Endothelial cell (in vitro differentiated cells): ENCODE measurements at regions not wholly inside any gene's neighbourhood (a gene's known extent, or its start where the extent isn't known, plus 50 kb on each side); places are given as distances from the start of the nearest gene placed in this dataset.
A peak's percentile ranks its signal among the peaks of the same experiment; 100 is the strongest.
"Not testable (repeated sequence)": the region's sequence is repeated elsewhere in the genome, so short reads cannot be mapped to it uniquely, and the experiment has no call there.

Experiments used
- DNase-seq: peaks from one replicate; pipeline ENCODE4 v3.0.0; 2021; ENCODE audit warnings: low spot score
- H3K27ac Mint-ChIP-seq: one replicate; pipeline ENCODE4 v1.8.0; 2021; ENCODE audit warnings: mixed read lengths, inconsistent platforms; ENCODE audit not compliant: unreplicated experiment
- H3K27me3 Mint-ChIP-seq: one replicate; pipeline ENCODE4 v1.8.0; 2021; ENCODE audit warnings: mild to moderate bottlenecking, moderate library complexity, mixed read lengths, inconsistent platforms; ENCODE audit not compliant: unreplicated experiment
- H3K36me3 Mint-ChIP-seq: one replicate; pipeline ENCODE4 v1.8.0; 2021; ENCODE audit warnings: mild to moderate bottlenecking, low read depth, mixed read lengths, inconsistent platforms; ENCODE audit not compliant: unreplicated experiment
- H3K4me1 Mint-ChIP-seq: one replicate; pipeline ENCODE4 v1.8.0; 2021; ENCODE audit warnings: mild to moderate bottlenecking, mixed read lengths, inconsistent platforms; ENCODE audit not compliant: unreplicated experiment
- H3K4me3 Mint-ChIP-seq: one replicate; pipeline ENCODE4 v1.8.0; 2021; ENCODE audit warnings: mild to moderate bottlenecking, mixed read lengths, inconsistent platforms; ENCODE audit not compliant: unreplicated experiment
- H3K9me3 Mint-ChIP-seq: one replicate; pipeline ENCODE4 v1.8.0; 2021; ENCODE audit warnings: mixed read lengths, inconsistent platforms; ENCODE audit not compliant: unreplicated experiment
- CTCF ChIP-seq: fragments of 200-600 bp; sonication (generic); IDR thresholded peaks from one replicate; pipeline ENCODE4 v1.5.0; 2021; ENCODE audit warnings: antibody characterized with exemption; ENCODE audit not compliant: unreplicated experiment

GRCh38 chr18:77405096-77405495 is 155.4 kb downstream of the GALR1 start:
- Mint-ChIP-seq H3K4me1 (no peaks in the 10 kb centered on the region), H3K36me3 (no peaks in the 10 kb centered on the region), H3K27me3 (peaks cover 2% of the 10 kb centered on the region), H3K4me3 (no peak overlapping the region), H3K9me3 (no peaks in the 10 kb centered on the region), H3K27ac (no peak overlapping the region)
- no peak for DNase-seq
- TF ChIP-seq CTCF = no peak

GRCh38 chr18:77407733-77408132 is 158.1 kb downstream of the GALR1 start:
- no peak for TF ChIP-seq CTCF
- no peak for DNase-seq
- Mint-ChIP-seq H3K27me3 (no peaks in the 10 kb centered on the region), H3K27ac (no peak overlapping the region), H3K4me1 (no peaks in the 10 kb centered on the region), H3K36me3 (no peaks in the 10 kb centered on the region), H3K4me3 (no peak overlapping the region), H3K9me3 (no peaks in the 10 kb centered on the region)

GRCh38 chr18:77421546-77421945 is 171.9 kb downstream of the GALR1 start:
- DNase-seq, H3K36me3 Mint-ChIP-seq: not testable (repeated sequence)

GRCh38 chr18:77422974-77423867 is 173.6 kb downstream of the GALR1 start:
- no peak overlapping the region for H3K27ac Mint-ChIP-seq
- peak; percentile 46 for TF ChIP-seq CTCF
- peaks cover 3% of the 10 kb centered on the region for H3K36me3 Mint-ChIP-seq
- no peaks in the 10 kb centered on the region for H3K27me3 Mint-ChIP-seq
- H3K9me3 Mint-ChIP-seq = no peaks in the 10 kb centered on the region
- H3K4me3 Mint-ChIP-seq = no peak overlapping the region
- no peak for DNase-seq
- H3K4me1 Mint-ChIP-seq = no peaks in the 10 kb centered on the region

More at GRCh38 chr18:77421546-77421945, 171.9 kb downstream of the GALR1 start:
- not testable (repeated sequence) for H3K9me3 Mint-ChIP-seq, H3K4me1 Mint-ChIP-seq, H3K27me3 Mint-ChIP-seq
- peak overlapping the region; percentile 89 for H3K4me3 Mint-ChIP-seq
- peak overlapping the region; percentile 64 for H3K27ac Mint-ChIP-seq

- H3K27ac Mint-ChIP-seq = no peak overlapping the region
- peaks cover 14% of the 10 kb centered on the region for H3K4me1 Mint-ChIP-seq
- TF ChIP-seq CTCF = no peak
- no peaks in the 10 kb centered on the region for H3K9me3 Mint-ChIP-seq
- H3K36me3 Mint-ChIP-seq = no peaks in the 10 kb centered on the region
- no peak for DNase-seq
- no peak overlapping the region for H3K4me3 Mint-ChIP-seq
- H3K27me3 Mint-ChIP-seq = no peaks in the 10 kb centered on the region
Measured at GRCh38 chr18:77433076-77433475, 183.4 kb downstream of the GALR1 start.
